GM20000 (cell line): ENCODE measurements at regions not wholly inside any gene's neighbourhood (a gene's known extent, or its start where the extent isn't known, plus 50 kb on each side); places are given as distances from the start of the nearest gene placed in this dataset.

Experiments used
- DNase-seq: peaks from one replicate; pipeline ENCODE4 v3.0.0; 2012; ENCODE audit warnings: low spot score
- CTCF ChIP-seq: IDR thresholded peaks from 2 replicates; pipeline ENCODE4 v1.5.1; 2012; ENCODE audit warnings: mild to moderate bottlenecking, control low read depth; ENCODE audit errors: extremely low read depth, missing control alignments

- TF ChIP-seq CTCF = no peak
- DNase-seq = no peak
Observed at GRCh38 chr4:8754634-8755589, 116.7 kb downstream of the HMX1 start.

- TF ChIP-seq CTCF = no peak
- no peak for DNase-seq
Observed at GRCh38 chr4:8748236-8748575, 123.4 kb downstream of the HMX1 start.

DNA sequence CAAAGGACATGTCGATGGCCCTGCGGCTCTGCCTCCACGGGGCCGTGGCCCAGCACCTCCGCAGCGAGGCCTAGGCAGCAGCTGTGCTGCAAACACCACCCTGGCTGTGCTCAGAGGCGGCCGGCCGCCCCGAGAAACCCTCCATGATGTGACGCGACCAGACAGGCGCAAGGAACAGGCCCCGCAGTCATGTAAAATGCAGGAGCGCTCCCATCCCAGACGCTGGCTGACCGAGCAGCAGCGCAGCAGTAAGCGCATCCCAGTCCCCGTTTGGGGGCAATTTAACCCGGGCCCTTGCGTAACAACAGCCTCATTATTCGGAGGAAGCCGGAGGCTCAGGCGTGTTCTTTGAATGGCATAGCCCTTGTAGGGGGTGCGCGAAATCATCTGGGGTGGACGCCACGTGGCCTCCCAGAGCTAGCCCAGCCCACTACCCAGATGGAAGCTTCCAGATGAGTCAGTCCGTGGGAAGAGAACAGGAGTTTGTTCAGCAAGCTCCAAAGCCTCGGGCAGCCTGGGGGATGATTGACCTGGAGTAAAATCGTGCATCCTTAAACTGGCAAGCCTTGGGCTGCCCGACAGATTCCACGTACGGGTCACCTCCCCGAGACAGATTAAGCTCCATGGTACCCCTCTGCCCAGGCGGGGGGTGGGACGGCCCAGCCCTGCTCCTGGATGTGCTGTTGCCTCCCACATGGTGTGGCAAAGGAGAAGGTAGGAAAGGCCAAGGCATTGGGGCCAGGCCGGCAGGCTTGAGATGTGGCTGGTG, 124.0 kb downstream of the HMX1 start:
- no peak for DNase-seq
- TF ChIP-seq CTCF = no peak

DNA sequence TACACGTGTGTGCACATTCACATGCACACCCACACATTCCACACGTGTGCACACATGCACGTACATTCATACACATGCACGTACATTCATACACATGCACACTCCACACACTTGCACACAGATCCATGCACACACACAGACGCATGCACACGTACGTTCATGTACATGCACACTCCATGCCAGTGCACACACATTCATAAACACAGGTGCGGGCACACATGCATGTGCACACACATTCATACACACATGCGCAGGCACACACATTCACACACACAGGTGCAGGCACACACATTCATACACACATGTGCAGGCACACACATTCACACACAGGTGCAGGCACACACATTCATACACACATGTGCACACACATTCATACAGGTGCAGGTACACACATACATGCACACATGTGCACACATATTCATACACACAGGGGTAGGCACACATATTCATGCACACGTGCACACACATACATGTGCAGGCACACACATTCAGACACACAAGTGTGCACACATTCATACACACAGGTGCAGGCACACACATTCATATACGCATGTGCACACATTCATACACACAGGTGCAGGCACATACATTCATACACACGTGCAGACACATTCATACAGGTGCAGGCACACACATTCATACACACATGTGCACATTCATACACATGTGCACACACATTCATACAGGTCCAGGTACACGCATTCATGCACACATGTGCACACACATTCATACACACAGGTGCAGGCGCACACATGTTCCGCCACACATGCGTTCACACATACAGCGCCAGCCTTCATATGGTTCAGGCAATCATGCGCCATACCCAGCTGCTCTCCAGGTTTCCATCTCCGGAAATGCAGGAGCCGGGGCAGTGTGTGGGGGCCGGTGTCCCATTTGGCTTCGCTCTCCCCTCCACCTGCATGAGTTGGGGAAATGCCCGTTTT, 124.8 kb downstream of the HMX1 start:
- no peak for DNase-seq
- no peak for TF ChIP-seq CTCF

DNA sequence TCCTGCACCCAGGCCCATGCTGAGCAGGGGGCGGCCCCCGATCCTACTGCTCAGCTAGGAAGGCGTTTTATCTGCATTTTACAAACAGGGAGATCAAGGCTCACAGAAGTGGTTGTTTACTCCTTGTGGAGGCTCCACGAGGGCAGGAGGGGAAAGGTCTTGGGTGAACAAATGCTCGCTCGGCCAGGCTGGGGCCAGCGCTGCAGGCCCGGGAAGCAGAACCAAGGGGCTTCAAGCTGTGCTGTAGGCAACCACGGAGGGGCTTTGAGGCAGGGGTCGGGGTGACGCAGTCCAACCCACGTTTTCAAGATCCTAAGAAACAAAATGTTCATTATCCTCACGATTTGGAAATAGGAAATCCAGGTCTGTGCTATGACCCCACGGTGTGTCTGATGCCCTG, 125.8 kb downstream of the HMX1 start:
- TF ChIP-seq CTCF = no peak
- no peak for DNase-seq

DNA sequence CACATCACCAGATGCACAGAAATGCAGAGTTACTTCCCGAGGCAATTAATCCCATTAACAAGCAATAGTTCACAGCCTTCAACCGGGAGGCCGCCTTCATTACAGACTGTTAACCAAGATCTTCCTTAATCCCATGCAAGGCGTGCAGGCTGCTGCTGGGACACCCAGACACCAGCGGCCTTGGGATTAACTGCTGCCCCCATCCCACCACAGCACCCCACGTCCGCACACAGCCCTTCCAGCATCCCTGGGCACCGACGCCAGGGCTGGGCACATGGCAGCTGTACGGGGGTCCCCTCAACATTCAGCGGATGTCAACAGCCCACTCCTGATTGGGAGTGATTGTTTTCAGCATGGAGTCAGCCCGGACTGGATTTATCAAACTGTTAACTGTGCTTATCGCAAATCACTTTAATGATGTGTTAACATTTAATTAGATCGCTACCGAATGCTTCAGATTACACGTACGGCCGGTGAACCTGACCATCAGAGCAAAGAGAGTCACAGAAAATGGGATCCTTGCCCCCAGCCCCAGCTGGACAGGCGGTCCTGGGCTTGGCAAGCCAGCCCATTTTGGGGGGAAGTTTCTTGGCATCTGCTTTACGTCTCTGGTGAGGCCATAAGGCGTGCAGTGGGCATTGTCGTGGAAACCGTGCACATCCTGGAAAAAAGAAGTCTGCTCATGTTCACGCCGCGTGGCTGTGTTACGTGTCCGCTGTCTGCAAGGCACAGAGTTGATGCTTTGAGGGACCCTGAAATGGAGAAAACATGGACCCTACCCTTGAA, 126.4 kb downstream of the HMX1 start:
- no peak for TF ChIP-seq CTCF
- DNase-seq = no peak
